Left lung (tissue), 4 donors: ENCODE measurements at regions not wholly inside any gene's neighbourhood (a gene's known extent, or its start where the extent isn't known, plus 50 kb on each side); places are given as distances from the start of the nearest gene placed in this dataset.

ENCODE experiments used
- ATAC-seq: fragments of 200-7000 bp; cut with Tn5 transposase; one replicate; pipeline ENCODE4 v1.9.1; 2020; ENCODE audit warnings: moderate library complexity
- DNase-seq, 4 donors: peaks; one replicate each; pipeline ENCODE4 v3.0.0-alpha.2; 2013 to 2020
- H3K27ac ChIP-seq, 2 donors: fragments of 200-600 bp; sonication (generic) in 1 of 2; one replicate each; pipeline versions ENCODE4 v1.5.0 to v1.8.0; 2020 to 2021
- H3K27me3 ChIP-seq, 2 donors: fragments of 200-600 bp; sonication (generic) in 1 of 2; one replicate each; pipeline versions ENCODE4 v1.5.0 to v1.8.0; 2020 to 2021
- H3K36me3 ChIP-seq, 2 donors: fragments of 200-600 bp; sonication (generic) in 1 of 2; one replicate each; pipeline versions ENCODE4 v1.5.0 to v1.8.0; 2020 to 2021
- H3K4me1 ChIP-seq, 2 donors: fragments of 200-600 bp; one replicate each; pipeline ENCODE4 v1.8.0; 2021
- H3K4me3 ChIP-seq, 2 donors: fragments of 200-600 bp; sonication (generic) in 1 of 2; one replicate each; pipeline versions ENCODE4 v1.5.0 to v1.8.0; 2020 to 2021; ENCODE audit warnings: mild to moderate bottlenecking in 1 of 2
- H3K9me3 ChIP-seq, 2 donors: fragments of 200-600 bp; sonication (generic) in 1 of 2; one replicate each; pipeline versions ENCODE4 v1.5.0 to v1.8.0; 2020 to 2021
- CTCF ChIP-seq, 2 donors: fragments of 200-600 bp; sonication (generic) in 1 of 2; IDR thresholded peaks; one replicate each; pipeline versions ENCODE4 v1.5.0 to v1.8.0; 2021; ENCODE audit warnings: antibody characterized with exemption in 2 of 2
- intact Hi-C, 2 donors: fragments of 100-400 bp; cut with DNase I; formaldehyde crosslinking; loops; one replicate each; pipeline versions ENCODE4 v1.11.2 to v1.14.2; 2022
- donor health status: DM: no; HTN: yes; CAD: no.
- donor health status: DM: no; HTN: no; CAD: no.

- H3K27ac ChIP-seq: no peak overlapping the region
- no peak for DNase-seq
Measured at GRCh38 chr7:18408461-18408860, 87.1 kb upstream of the HDAC9 start.

GRCh38 chr7:18408868-18409267 lies 86.7 kb upstream of the HDAC9 start:
- no peak overlapping the region for H3K4me3 ChIP-seq
- H3K4me1 ChIP-seq: no peaks in the 10 kb centered on the region
- no peaks in the 10 kb centered on the region for H3K36me3 ChIP-seq
- no peaks in the 10 kb centered on the region for H3K9me3 ChIP-seq
- DNase-seq: no peak
- no peak overlapping the region for H3K27ac ChIP-seq
- no peaks in the 10 kb centered on the region for H3K27me3 ChIP-seq
- ATAC-seq: no peak
- no peak for TF ChIP-seq CTCF (IDR thresholded peaks at IDR 0.05)
- intact Hi-C loops: no loop called here

More at GRCh38 chr7:18408461-18408860, 87.1 kb upstream of the HDAC9 start:
- Histone ChIP-seq H3K4me3 (no peak overlapping the region), H3K9me3 (no peaks in the 10 kb centered on the region), H3K4me1 (no peaks in the 10 kb centered on the region), H3K36me3 (no peaks in the 10 kb centered on the region), H3K27me3 (no peaks in the 10 kb centered on the region)
- no peak for TF ChIP-seq CTCF (IDR thresholded peaks at IDR 0.05)
- intact Hi-C loops: no loop called here
- ATAC-seq: peak; percentile 25

- H3K4me3 ChIP-seq: no peak overlapping the region
- ATAC-seq (no peak), DNase-seq (no peak)
- no peak for TF ChIP-seq CTCF (IDR thresholded peaks at IDR 0.05)
- H3K27ac ChIP-seq: no peak overlapping the region
- no peaks in the 10 kb centered on the region for H3K27me3 ChIP-seq
- H3K36me3 ChIP-seq: no peaks in the 10 kb centered on the region
- intact Hi-C loops: no loop called here
- H3K9me3 ChIP-seq: no peaks in the 10 kb centered on the region
- H3K4me1 ChIP-seq: no peaks in the 10 kb centered on the region
Measured at GRCh38 chr7:18413447-18413846, 82.1 kb upstream of the HDAC9 start.

GRCh38 chr7:18414885-18415284 lies 80.7 kb upstream of the HDAC9 start:
- no peak overlapping the region for H3K27ac ChIP-seq
- TF ChIP-seq CTCF (IDR thresholded peaks at IDR 0.05): no peak
- H3K9me3 ChIP-seq: no peaks in the 10 kb centered on the region
- intact Hi-C loops: no loop called here
- ATAC-seq (no peak), DNase-seq (no peak)
- no peak overlapping the region for H3K4me3 ChIP-seq
- no peaks in the 10 kb centered on the region for H3K4me1 ChIP-seq
- H3K36me3 ChIP-seq: no peaks in the 10 kb centered on the region
- no peaks in the 10 kb centered on the region for H3K27me3 ChIP-seq

- no peak for ATAC-seq
- no peak overlapping the region for H3K4me3 ChIP-seq
- no peak overlapping the region for H3K27ac ChIP-seq
- H3K36me3 ChIP-seq: no peaks in the 10 kb centered on the region
- H3K9me3 ChIP-seq: no peaks in the 10 kb centered on the region
- H3K27me3 ChIP-seq: no peaks in the 10 kb centered on the region
- no peak for DNase-seq
- no peaks in the 10 kb centered on the region for H3K4me1 ChIP-seq
- intact Hi-C loops: no loop called here
- TF ChIP-seq CTCF (IDR thresholded peaks at IDR 0.05): no peak
Measured at GRCh38 chr7:18416988-18417387, 78.6 kb upstream of the HDAC9 start.
